ENCODE measurements at regions not wholly inside any gene's neighbourhood (a gene's known extent, or its start where the extent isn't known, plus 50 kb on each side); places are given as distances from the start of the nearest gene placed in this dataset.

GRCh38 chr11:113627946-113628345 lies 78.2 kb downstream of the TMPRSS5 start:
- TF ChIP-seq, protein P1, sequence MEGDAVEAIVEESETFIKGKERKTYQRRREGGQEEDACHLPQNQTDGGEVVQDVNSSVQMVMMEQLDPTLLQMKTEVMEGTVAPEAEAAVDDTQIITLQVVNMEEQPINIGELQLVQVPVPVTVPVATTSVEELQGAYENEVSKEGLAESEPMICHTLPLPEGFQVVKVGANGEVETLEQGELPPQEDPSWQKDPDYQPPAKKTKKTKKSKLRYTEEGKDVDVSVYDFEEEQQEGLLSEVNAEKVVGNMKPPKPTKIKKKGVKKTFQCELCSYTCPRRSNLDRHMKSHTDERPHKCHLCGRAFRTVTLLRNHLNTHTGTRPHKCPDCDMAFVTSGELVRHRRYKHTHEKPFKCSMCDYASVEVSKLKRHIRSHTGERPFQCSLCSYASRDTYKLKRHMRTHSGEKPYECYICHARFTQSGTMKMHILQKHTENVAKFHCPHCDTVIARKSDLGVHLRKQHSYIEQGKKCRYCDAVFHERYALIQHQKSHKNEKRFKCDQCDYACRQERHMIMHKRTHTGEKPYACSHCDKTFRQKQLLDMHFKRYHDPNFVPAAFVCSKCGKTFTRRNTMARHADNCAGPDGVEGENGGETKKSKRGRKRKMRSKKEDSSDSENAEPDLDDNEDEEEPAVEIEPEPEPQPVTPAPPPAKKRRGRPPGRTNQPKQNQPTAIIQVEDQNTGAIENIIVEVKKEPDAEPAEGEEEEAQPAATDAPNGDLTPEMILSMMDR (conservative IDR thresholded peaks at IDR 0.05): no peak
- no peak for TF ChIP-seq EZH2 (IDR thresholded peaks at IDR 0.05; ENCODE audit: low read depth)
